DMS79 treated with DMSO at 0.1 percent for 48 hours (cell line): ENCODE measurements at regions not wholly inside any gene's neighbourhood (a gene's known extent, or its start where the extent isn't known, plus 50 kb on each side); places are given as distances from the start of the nearest gene placed in this dataset.

ENCODE experiments used
- DNase-seq: peaks from one replicate; lab custom pipeline; 2025; lab: John Stamatoyannopoulos, UW

- DNase-seq: no peak
Observed at GRCh38 chr3:194279701-194280360, 71.3 kb downstream of the CPN2 start.

- DNase-seq: no peak
Observed at GRCh38 chr3:194280777-194281176, 70.4 kb downstream of the CPN2 start.

- no peak for DNase-seq
Observed at GRCh38 chr3:194281306-194281705, 69.8 kb downstream of the CPN2 start.

- no peak for DNase-seq
Observed at GRCh38 chr3:194281766-194282165, 69.4 kb downstream of the CPN2 start.

GRCh38 chr3:194282436-194283122, 68.5 kb downstream of the CPN2 start:
- DNase-seq: no peak

GRCh38 chr3:194283221-194284006, 67.7 kb downstream of the CPN2 start:
- DNase-seq: no peak

- no peak for DNase-seq
Observed at GRCh38 chr3:194284351-194284750, 66.8 kb downstream of the CPN2 start.

GRCh38 chr3:194285024-194285849, 65.9 kb downstream of the CPN2 start:
- DNase-seq: no peak

GRCh38 chr3:194285850-194286197, 65.3 kb downstream of the CPN2 start:
- no peak for DNase-seq

- DNase-seq: no peak
Observed at GRCh38 chr3:194286375-194287146, 64.6 kb downstream of the CPN2 start.

GRCh38 chr3:194287374-194287773, 63.8 kb downstream of the CPN2 start:
- no peak for DNase-seq

- no peak for DNase-seq
Observed at GRCh38 chr3:194287977-194288706, 63.0 kb downstream of the CPN2 start.
